ENCODE measurements at regions not wholly inside any gene's neighbourhood (a gene's known extent, or its start where the extent isn't known, plus 50 kb on each side); places are given as distances from the start of the nearest gene placed in this dataset.

- in situ Hi-C loops (cut with MboI; ENCODE audit: low sequenced_read_pairs, unreplicated experiment) = no loop called here
- DNase-seq (ENCODE audit: low spot score) = no peak
- no peak for TF ChIP-seq CTCF (IDR thresholded peaks at IDR 0.05; ENCODE audit: borderline replicate concordance, control extremely low read depth, extremely low read depth, insufficient read depth, missing control alignments)
These were observed 615.1 kb downstream of the EFNB2 start for GRCh38 chr13:105920370-105920769.

GRCh38 chr13:105918842-105919741, 616.4 kb downstream of the EFNB2 start:
- TF ChIP-seq CTCF (IDR thresholded peaks at IDR 0.05; ENCODE audit: borderline replicate concordance, control extremely low read depth, extremely low read depth, insufficient read depth, missing control alignments) = no peak
- in situ Hi-C loops (cut with MboI; ENCODE audit: low sequenced_read_pairs, unreplicated experiment) = no loop called here
- no peak for DNase-seq (ENCODE audit: low spot score)

GRCh38 chr13:105915146-105915850, 620.2 kb downstream of the EFNB2 start:
- TF ChIP-seq CTCF (IDR thresholded peaks at IDR 0.05; ENCODE audit: borderline replicate concordance, control extremely low read depth, extremely low read depth, insufficient read depth, missing control alignments) = no peak
- in situ Hi-C loops (cut with MboI; ENCODE audit: low sequenced_read_pairs, unreplicated experiment) = no loop called here
- DNase-seq (ENCODE audit: low spot score) = no peak

GRCh38 chr13:105914291-105915036, 621.0 kb downstream of the EFNB2 start:
- in situ Hi-C loops (cut with MboI; ENCODE audit: low sequenced_read_pairs, unreplicated experiment) = no loop called here
- TF ChIP-seq CTCF (IDR thresholded peaks at IDR 0.05; ENCODE audit: borderline replicate concordance, control extremely low read depth, extremely low read depth, insufficient read depth, missing control alignments) = no peak
- no peak for DNase-seq (ENCODE audit: low spot score)

GRCh38 chr13:105908586-105908985, 626.9 kb downstream of the EFNB2 start:
- in situ Hi-C loops (cut with MboI; ENCODE audit: low sequenced_read_pairs, unreplicated experiment) = no loop called here
- DNase-seq (ENCODE audit: low spot score) = no peak
- TF ChIP-seq CTCF (IDR thresholded peaks at IDR 0.05; ENCODE audit: borderline replicate concordance, control extremely low read depth, extremely low read depth, insufficient read depth, missing control alignments) = no peak

GRCh38 chr13:105907319-105908019, 628.0 kb downstream of the EFNB2 start:
- in situ Hi-C loops (cut with MboI; ENCODE audit: low sequenced_read_pairs, unreplicated experiment) = no loop called here
- TF ChIP-seq CTCF (IDR thresholded peaks at IDR 0.05; ENCODE audit: borderline replicate concordance, control extremely low read depth, extremely low read depth, insufficient read depth, missing control alignments) = no peak
- no peak for DNase-seq (ENCODE audit: low spot score)

Measured in GM13976 (cell line).